HepG2 (cell line): ENCODE measurements at regions not wholly inside any gene's neighbourhood (a gene's known extent, or its start where the extent isn't known, plus 50 kb on each side); places are given as distances from the start of the nearest gene placed in this dataset.

ENCODE experiments used
- ATAC-seq: fragments of 200-7000 bp; cut with Tn5 transposase; 3 replicates; pipeline ENCODE4 v1.9.1; 2020; ENCODE audit warnings: mild to moderate bottlenecking, moderate library complexity
- BruUV-seq: library from RNA; stranded (reverse); fragments of 400-500 nt; replicated peaks from 2 replicates; lab custom pipeline; 2021; lab: Mats Ljungman, UMichigan
- CTCF ChIA-PET: fragments of 300-600 bp; formaldehyde crosslinking; extraction: SDS; loops from one replicate; lab custom pipeline; 2021; ENCODE audit warnings: low total read pairs, inconsistent platforms, low intra/inter-chr PET ratio; lab: Yijun Ruan, JAX
- POLR2A ChIA-PET: fragments of 350-600 bp; sonication (Branson Sonifier 250); formaldehyde crosslinking; loops from one replicate; lab custom pipeline; 2020; ENCODE audit warnings: antibody characterized with exemption, inconsistent platforms; lab: Yijun Ruan, JAX
- DNase-seq: peaks from one replicate; pipeline ENCODE4 v3.0.0-alpha.2; 2015; ENCODE audit warnings: low spot score
- FAIRE-seq: peaks from 3 replicates; lab custom pipeline; 2011; peaks lifted over from hg19 to GRCh38; lab: Jason Lieb, UNC
- H2AFZ ChIP-seq: one replicate; pipeline ENCODE4 v1.6.1; 2011; ENCODE audit warnings: low read length, inconsistent platforms
- H3K27ac ChIP-seq: fragments of 300-600 bp; 3 replicates; pipeline ENCODE4 v1.8.0; 2011; ENCODE audit warnings: mixed run types, mild to moderate bottlenecking, mixed read lengths, low read length, inconsistent platforms; ENCODE audit not compliant: insufficient read depth; ENCODE audit errors: extremely low read length
- H3K27me3 ChIP-seq, 2 experiments: fragments of 200-600 bp in 1 of 2; 2 replicates in 1 of 2; 3 replicates in 1 of 2; pipeline versions ENCODE4 v1.6.0 to v1.8.0; 2011; ENCODE audit warnings: low read length in 2 of 2, mild to moderate bottlenecking in 2 of 2, moderate library complexity in 2 of 2, inconsistent platforms in 1 of 2; ENCODE audit not compliant: insufficient read depth in 2 of 2, control insufficient read depth in 1 of 2
- H3K36me3 ChIP-seq, 2 experiments: fragments of 200-600 bp in 1 of 2; replicated peaks in 1 of 2; 2 replicates in 1 of 2; 3 replicates in 1 of 2; pipeline versions ENCODE4 v1.5.1 to v1.8.0; 2011; ENCODE audit warnings: low read length in 2 of 2, inconsistent platforms in 1 of 2; ENCODE audit not compliant: insufficient read depth in 2 of 2, control insufficient read depth in 1 of 2
- H3K4me1 ChIP-seq: 2 replicates; pipeline ENCODE4 v1.5.1; 2012; ENCODE audit warnings: low read length, inconsistent platforms; ENCODE audit not compliant: insufficient read depth
- H3K4me2 ChIP-seq: 2 replicates; pipeline ENCODE4 v1.6.0; 2011; ENCODE audit warnings: low read depth, low read length, inconsistent platforms
- H3K4me3 ChIP-seq, 3 experiments: fragments of 200-600 bp in 1 of 3; sonication (generic), shearing (Covaris generic) in 1 of 3; replicated peaks in 1 of 3; 2 replicates each; pipeline ENCODE4 v1.5.1; 2011 to 2016; ENCODE audit warnings: low read length in 3 of 3, inconsistent platforms in 2 of 3, low read depth in 2 of 3, mild to moderate bottlenecking in 2 of 3, control low read depth in 1 of 3, mixed read lengths in 1 of 3; ENCODE audit not compliant: insufficient read depth in 1 of 3
- H3K79me2 ChIP-seq: one replicate; pipeline ENCODE4 v1.6.1; 2011; ENCODE audit warnings: low read length, inconsistent platforms; ENCODE audit not compliant: insufficient read depth
- H3K9ac ChIP-seq: 2 replicates; pipeline ENCODE4 v1.6.0; 2011; ENCODE audit warnings: mild to moderate bottlenecking, low read depth, low read length, inconsistent platforms; ENCODE audit not compliant: insufficient read depth
- H3K9me3 ChIP-seq: 2 replicates; pipeline ENCODE4 v1.5.1; 2012; ENCODE audit warnings: mild to moderate bottlenecking, low read length
- H4K20me1 ChIP-seq: 2 replicates; pipeline ENCODE4 v1.6.0; 2011; ENCODE audit warnings: inconsistent platforms, mild to moderate bottlenecking, low read length, moderate library complexity; ENCODE audit not compliant: insufficient read depth
- AFF4 ChIP-seq: sonication (generic); formaldehyde crosslinking; IDR thresholded peaks from 2 replicates; pipeline ENCODE4 v1.4.0; 2020; ENCODE audit warnings: missing genetic modification reagents
- BHLHE40 ChIP-seq: IDR thresholded peaks from 2 replicates; pipeline ENCODE4 v1.6.1; 2011; ENCODE audit warnings: low read length, improper control_type of control experiment
- GZF1 ChIP-seq: sonication (generic); formaldehyde crosslinking; IDR thresholded peaks from 2 replicates; pipeline ENCODE4 v1.5.1; 2020; ENCODE audit warnings: mild to moderate bottlenecking, missing genetic modification reagents
- SNAPC4 ChIP-seq: sonication (generic); formaldehyde crosslinking; IDR thresholded peaks from 2 replicates; pipeline ENCODE4 v1.4.0; 2020; ENCODE audit warnings: mild to moderate bottlenecking, missing genetic modification reagents
- SP5 ChIP-seq: IDR thresholded peaks from 2 replicates; pipeline ENCODE4 v1.6.1; 2016; ENCODE audit warnings: low read depth, borderline replicate concordance
- TIGD3 ChIP-seq: sonication (generic); formaldehyde crosslinking; IDR thresholded peaks from 2 replicates; pipeline ENCODE4 v1.5.1; 2020; ENCODE audit warnings: mild to moderate bottlenecking, missing genetic modification reagents, borderline replicate concordance
- ZFP82 ChIP-seq: sonication (generic); formaldehyde crosslinking; IDR thresholded peaks from 2 replicates; pipeline ENCODE4 v1.5.1; 2020; ENCODE audit warnings: mild to moderate bottlenecking, missing genetic modification reagents, borderline replicate concordance
- ZNF10 ChIP-seq: sonication (generic); formaldehyde crosslinking; IDR thresholded peaks from 2 replicates; pipeline ENCODE4 v1.4.0; 2020; ENCODE audit warnings: mild to moderate bottlenecking, low read depth, missing genetic modification reagents, borderline replicate concordance
- ZNF749 ChIP-seq: sonication (generic); formaldehyde crosslinking; IDR thresholded peaks from 2 replicates; pipeline ENCODE4 v1.8.0; 2022; ENCODE audit warnings: mild to moderate bottlenecking, missing genetic modification reagents, moderate library complexity, borderline replicate concordance
- ZNF790 ChIP-seq: sonication (generic); formaldehyde crosslinking; IDR thresholded peaks from 2 replicates; pipeline ENCODE4 v1.8.0; 2022; ENCODE audit warnings: missing genetic modification reagents, mild to moderate bottlenecking, borderline replicate concordance
- WGBS: methylation state at CpG from one replicate; pipeline ENCODE4 v1.1.6; 2017; ENCODE audit warnings: low lambda C conversion rate; 5-methylcytosine and 5-hydroxymethylcytosine counted together
- in situ Hi-C: cut with HindIII; loops from 2 replicates; pipeline ENCODE4 v1.10.0; 2017; ENCODE audit warnings: low pct_unique_long_range_greater_than_20kb; ENCODE audit not compliant: extremely low pct_ligation_motif_present
- intact Hi-C: fragments of 100-400 bp; cut with micrococcal nuclease; formaldehyde crosslinking; loops from one replicate; pipeline ENCODE4 v1.10.0; 2022; ENCODE audit not compliant: unreplicated experiment
- TF ChIP-seq, protein P1 (sequence below): sonication (generic); formaldehyde crosslinking; IDR thresholded peaks from 2 replicates; pipeline ENCODE4 v1.4.0; 2020; ENCODE audit warnings: mild to moderate bottlenecking, missing genetic modification reagents

DNA sequence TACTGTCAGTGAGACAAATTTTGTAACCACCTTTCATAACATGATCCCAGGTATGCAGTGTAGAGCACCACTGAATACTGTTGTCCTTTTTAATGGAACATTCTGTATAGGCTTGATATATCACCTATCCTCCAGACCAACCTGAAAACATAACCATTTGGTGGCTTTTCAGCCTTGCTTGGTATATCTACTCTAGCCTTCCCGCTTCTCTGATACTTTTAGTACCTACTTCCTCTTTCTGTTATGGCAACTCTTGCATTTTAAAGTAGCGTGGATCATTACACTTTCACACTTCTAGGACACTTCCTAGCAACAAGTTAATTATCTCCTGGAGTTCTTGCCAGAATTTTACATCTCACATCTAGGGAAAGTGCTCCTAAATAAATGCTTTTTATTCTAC lies 226.6 kb upstream of the ROBO1 start (continued):
- TF ChIP-seq ZNF749 (no peak), ZNF10 (CRISPR knock-in tag) (no peak), SNAPC4 (CRISPR knock-in tag) (no peak), ZNF790 (CRISPR knock-in tag) (no peak)
- TF ChIP-seq, protein P1, sequence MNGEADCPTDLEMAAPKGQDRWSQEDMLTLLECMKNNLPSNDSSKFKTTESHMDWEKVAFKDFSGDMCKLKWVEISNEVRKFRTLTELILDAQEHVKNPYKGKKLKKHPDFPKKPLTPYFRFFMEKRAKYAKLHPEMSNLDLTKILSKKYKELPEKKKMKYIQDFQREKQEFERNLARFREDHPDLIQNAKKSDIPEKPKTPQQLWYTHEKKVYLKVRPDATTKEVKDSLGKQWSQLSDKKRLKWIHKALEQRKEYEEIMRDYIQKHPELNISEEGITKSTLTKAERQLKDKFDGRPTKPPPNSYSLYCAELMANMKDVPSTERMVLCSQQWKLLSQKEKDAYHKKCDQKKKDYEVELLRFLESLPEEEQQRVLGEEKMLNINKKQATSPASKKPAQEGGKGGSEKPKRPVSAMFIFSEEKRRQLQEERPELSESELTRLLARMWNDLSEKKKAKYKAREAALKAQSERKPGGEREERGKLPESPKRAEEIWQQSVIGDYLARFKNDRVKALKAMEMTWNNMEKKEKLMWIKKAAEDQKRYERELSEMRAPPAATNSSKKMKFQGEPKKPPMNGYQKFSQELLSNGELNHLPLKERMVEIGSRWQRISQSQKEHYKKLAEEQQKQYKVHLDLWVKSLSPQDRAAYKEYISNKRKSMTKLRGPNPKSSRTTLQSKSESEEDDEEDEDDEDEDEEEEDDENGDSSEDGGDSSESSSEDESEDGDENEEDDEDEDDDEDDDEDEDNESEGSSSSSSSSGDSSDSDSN (CRISPR knock-in tag) = no peak
- TF ChIP-seq, all 625 proteins: peak for 0

DNA sequence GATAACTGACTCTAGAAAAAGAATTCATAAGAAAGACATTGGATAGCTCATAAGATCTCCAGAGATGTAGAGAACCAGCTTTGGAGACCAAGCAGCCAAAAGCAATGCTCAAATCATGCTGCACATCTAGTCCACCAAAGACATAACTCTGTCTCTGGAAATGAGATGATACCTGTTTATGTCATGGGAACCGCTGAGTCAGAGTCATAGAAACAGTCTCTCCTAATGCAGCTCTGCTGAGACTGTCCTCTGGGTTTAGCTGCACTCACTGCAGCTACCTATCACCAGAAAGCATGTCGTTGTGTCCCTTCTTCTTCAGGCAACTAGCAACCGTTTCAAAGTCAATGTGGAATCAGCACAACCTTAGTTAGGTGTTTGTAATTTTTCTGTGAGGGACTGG lies 218.5 kb upstream of the ROBO1 start:
- 7% methylated on average over 3 of the region's 3 CpGs for WGBS
- Histone ChIP-seq H3K4me2 (no peak overlapping the region), H3K27me3 (no peaks in the 10 kb centered on the region), H3K79me2 (no peaks in the 10 kb centered on the region), H3K4me3 (no peak overlapping the region), H3K36me3 (no peaks in the 10 kb centered on the region), H3K9ac (no peak overlapping the region), H2AFZ (no peak overlapping the region), H3K27ac (no peak overlapping the region), H3K9me3 (no peaks in the 10 kb centered on the region), H4K20me1 (no peaks in the 10 kb centered on the region), H3K4me1 (no peaks in the 10 kb centered on the region)
- intact Hi-C loops = no loop called here
- ChIA-PET CTCF (no interaction called here), POLR2A (no interaction called here)
- no TSS peak for BruUV-seq
- in situ Hi-C loops = no loop called here
- DNase-seq (no peak), FAIRE-seq (no peak), ATAC-seq (no peak)
- TF ChIP-seq SP5 (CRISPR knock-in tag) (no peak), BHLHE40 (no peak), AFF4 (CRISPR knock-in tag) (no peak), TIGD3 (CRISPR knock-in tag) (no peak), ZFP82 (no peak), GZF1 (CRISPR knock-in tag) (no peak)
